GM10266 (cell line): ENCODE measurements at regions not wholly inside any gene's neighbourhood (a gene's known extent, or its start where the extent isn't known, plus 50 kb on each side); places are given as distances from the start of the nearest gene placed in this dataset.
A peak's percentile ranks its signal among the peaks of the same experiment; 100 is the strongest.

Experiments
- DNase-seq: peaks from one replicate; pipeline ENCODE4 v3.0.0; 2012; ENCODE audit errors: extremely low spot score
- CTCF ChIP-seq: IDR thresholded peaks from 2 replicates; pipeline ENCODE4 v1.5.1; 2012; ENCODE audit warnings: mild to moderate bottlenecking, low read depth; ENCODE audit not compliant: control insufficient read depth, insufficient read depth; ENCODE audit errors: missing control alignments

DNA sequence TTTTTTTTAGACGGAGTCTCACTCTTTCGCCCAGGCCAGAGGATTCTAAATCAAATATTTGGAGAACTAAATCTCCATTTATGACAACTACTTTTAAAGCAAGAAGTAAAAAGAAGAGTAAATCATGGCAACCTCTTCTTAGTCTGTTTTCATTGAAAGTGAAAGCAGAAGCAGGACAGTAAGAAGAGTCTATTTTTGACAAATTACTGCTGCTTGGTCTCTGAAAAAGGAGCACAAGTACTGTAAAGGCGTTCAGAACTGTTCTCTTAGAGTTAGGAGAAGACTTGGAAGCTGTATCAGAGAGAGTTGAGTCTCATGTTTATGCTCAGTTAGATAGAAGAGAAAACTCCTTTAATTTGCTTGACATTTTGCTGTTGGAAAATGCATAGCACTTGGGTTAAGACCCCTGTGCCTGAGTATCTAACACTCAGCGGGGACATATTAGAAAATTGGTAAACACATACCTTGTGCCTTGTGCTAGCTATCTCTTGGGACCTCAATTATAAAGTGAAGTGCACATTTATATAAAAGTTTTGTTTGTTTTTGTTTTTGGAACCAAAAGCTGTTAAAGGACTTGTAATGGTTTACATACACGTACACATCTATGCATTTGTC lies 433.0 kb downstream of the ANKRD7 start:
- peak; percentile 5 for DNase-seq
- no peak for TF ChIP-seq CTCF

DNA sequence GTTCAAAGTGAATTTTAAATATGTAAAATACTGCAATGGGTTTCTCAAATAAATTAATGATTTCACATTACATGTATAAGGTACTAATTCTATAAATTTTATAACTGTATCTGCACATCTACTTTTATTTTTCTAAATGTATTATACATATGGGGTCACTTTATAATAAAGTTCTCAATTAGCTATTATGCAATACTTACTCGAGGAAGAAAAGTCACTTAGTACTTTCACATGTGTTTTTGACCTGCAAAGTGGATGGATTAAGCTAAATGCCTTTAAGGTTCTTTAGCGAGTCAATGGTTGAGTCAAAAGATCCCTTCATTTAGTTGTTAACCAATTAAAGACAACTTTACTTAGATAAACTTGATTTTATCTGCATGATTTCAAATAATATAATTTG lies 437.8 kb downstream of the ANKRD7 start:
- DNase-seq, result no peak
- no peak for TF ChIP-seq CTCF

- no peak for DNase-seq
- TF ChIP-seq CTCF, result no peak
Observed at GRCh38 chr7:118664498-118664897, 440.0 kb downstream of the ANKRD7 start.

GRCh38 chr7:118671149-118671548 lies 446.6 kb downstream of the ANKRD7 start:
- no peak for TF ChIP-seq CTCF
- no peak for DNase-seq

DNA sequence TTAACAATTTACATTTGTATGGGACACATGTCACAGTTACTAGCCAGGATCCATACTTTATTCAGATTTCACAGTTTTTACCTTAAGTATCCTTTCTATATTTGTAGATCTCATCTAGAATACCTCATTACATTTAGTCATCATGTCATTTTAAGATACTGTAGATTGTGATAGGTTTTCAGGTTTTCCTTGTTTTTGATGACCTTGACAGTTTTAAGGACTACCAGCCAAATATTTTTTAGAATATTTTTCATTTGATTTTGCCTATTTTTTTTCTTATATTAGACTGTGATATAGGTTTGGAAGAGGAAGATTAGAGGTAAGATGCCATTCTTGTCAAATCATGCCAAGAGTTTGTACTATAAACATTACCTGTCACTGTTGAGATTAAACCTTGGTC lies 460.3 kb downstream of the ANKRD7 start:
- TF ChIP-seq CTCF, result no peak
- DNase-seq, result no peak

- no peak for DNase-seq
- no peak for TF ChIP-seq CTCF
Observed at GRCh38 chr7:118689403-118689802, 464.9 kb downstream of the ANKRD7 start.

GRCh38 chr7:118696879-118697278 lies 472.4 kb downstream of the ANKRD7 start:
- no peak for DNase-seq

More at GRCh38 chr7:118696879-118697278, 472.4 kb downstream of the ANKRD7 start:
- no peak for TF ChIP-seq CTCF
